ENCODE measurements at regions not wholly inside any gene's neighbourhood (a gene's known extent, or its start where the extent isn't known, plus 50 kb on each side); places are given as distances from the start of the nearest gene placed in this dataset.

DNA sequence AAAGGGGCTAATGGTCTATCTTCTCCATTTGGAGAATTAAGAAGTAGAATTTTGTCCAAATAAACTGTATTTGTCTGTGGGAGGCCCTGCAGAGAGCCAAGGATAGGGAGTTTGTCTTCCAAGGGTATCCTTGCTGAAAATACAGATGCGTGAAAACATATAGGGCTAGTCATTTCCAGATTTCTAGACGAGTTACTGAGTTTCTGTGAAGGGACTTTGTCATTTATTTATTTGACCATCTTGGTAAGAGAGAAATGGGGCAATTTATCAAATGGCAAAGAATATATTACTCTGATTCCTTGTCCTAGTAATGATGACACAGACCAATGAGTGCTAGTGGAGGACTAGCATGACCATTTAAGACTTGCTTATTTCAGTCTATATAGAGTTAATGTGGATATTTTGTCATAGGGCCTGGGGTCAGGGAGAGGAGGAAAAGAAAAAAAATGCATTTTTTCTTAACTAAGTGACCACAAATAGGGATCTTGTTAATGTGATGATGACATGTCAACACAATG, 376.6 kb upstream of the ONECUT1 start:
- Mint-ChIP-seq H3K9me3 (ENCODE audit: low read depth, unreplicated experiment) (no peaks in the 10 kb centered on the region), H3K36me3 (ENCODE audit: insufficient read depth, unreplicated experiment) (no peaks in the 10 kb centered on the region), H3K27ac (ENCODE audit: unreplicated experiment) (no peak overlapping the region), H3K4me1 (ENCODE audit: low read depth, unreplicated experiment) (no peaks in the 10 kb centered on the region), H3K27me3 (ENCODE audit: unreplicated experiment) (peaks cover 13% of the 10 kb centered on the region), H3K4me3 (ENCODE audit: low read depth, unreplicated experiment) (no peak overlapping the region)
- TF ChIP-seq CTCF (IDR thresholded peaks at IDR 0.05; ENCODE audit: unreplicated experiment): no peak
- BruUV-seq (replicated peaks): no TSS peak
- no peak for DNase-seq
- CTCF ChIA-PET: no interaction called here
- intact Hi-C loops (cut with micrococcal nuclease; ENCODE audit: unreplicated experiment): no loop called here

DNA sequence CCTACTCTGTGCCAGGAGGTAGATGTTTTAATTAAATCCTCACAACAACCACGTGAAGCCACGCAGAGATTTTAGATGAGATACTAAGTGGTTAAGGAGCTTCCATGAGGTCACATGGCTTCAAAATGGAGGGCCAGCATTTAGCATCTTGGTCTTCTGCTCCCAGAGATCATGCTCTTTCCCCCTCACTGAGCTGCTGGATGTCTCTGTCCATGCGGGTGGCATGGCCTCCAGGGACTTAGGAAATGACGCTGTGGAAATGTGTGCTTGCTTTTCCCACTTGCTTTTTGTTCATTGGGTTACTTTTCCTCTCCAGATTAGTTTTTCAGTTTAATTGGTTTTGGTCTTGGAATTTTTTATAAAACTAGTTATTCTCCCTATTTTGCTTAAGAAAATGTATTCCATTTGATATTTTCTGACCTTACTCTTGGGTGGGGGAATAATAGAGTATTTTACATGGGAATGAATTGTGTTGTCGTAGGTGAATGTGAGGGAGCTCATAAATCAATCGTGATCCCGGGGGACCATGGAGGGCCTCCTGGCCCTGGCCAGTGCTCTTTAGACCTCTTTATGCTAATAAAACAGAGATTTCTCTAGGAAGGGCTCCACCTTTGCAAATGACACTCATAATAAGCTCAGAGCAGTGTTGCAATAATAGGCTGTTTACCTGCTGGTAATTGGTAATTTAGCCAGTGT, 376.0 kb upstream of the ONECUT1 start:
- H3K4me1 Mint-ChIP-seq (ENCODE audit: low read depth, unreplicated experiment): no peaks in the 10 kb centered on the region
- CTCF ChIA-PET: no interaction called here
- intact Hi-C loops (cut with micrococcal nuclease; ENCODE audit: unreplicated experiment): no loop called here
- no peak for DNase-seq
- no peak for TF ChIP-seq CTCF (IDR thresholded peaks at IDR 0.05; ENCODE audit: unreplicated experiment)
- peaks cover 13% of the 10 kb centered on the region for H3K27me3 Mint-ChIP-seq (ENCODE audit: unreplicated experiment)
- no peak overlapping the region for H3K4me3 Mint-ChIP-seq (ENCODE audit: low read depth, unreplicated experiment)
- no peaks in the 10 kb centered on the region for H3K9me3 Mint-ChIP-seq (ENCODE audit: low read depth, unreplicated experiment)
- BruUV-seq (replicated peaks): no TSS peak
- H3K36me3 Mint-ChIP-seq (ENCODE audit: insufficient read depth, unreplicated experiment): no peaks in the 10 kb centered on the region
- no peak overlapping the region for H3K27ac Mint-ChIP-seq (ENCODE audit: unreplicated experiment)

- Mint-ChIP-seq H3K9me3 (ENCODE audit: low read depth, unreplicated experiment) (no peaks in the 10 kb centered on the region), H3K27ac (ENCODE audit: unreplicated experiment) (no peak overlapping the region)
Observed at GRCh38 chr15:53160092-53160704, 370.1 kb upstream of the ONECUT1 start.

DNA sequence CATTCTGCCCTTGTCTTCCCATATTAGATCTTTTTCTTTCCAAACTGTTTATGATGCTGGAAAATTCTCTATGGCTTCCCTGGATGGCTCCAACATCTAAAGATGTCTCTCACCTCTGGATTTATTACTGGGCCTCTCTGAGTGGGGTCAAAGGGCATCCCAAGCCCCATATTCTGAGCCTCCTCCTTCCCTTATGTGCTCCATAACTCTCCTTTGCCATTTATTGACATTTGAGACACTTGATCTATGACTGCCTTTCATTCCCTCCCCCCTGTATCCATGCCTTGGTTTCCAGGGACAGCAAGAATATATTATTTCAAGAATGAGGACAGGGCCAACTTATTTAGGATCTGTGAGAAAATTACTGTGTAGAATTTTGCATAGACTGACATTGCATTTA, 369.3 kb upstream of the ONECUT1 start:
- intact Hi-C loops (cut with micrococcal nuclease; ENCODE audit: unreplicated experiment): no loop called here
- no peaks in the 10 kb centered on the region for H3K36me3 Mint-ChIP-seq (ENCODE audit: insufficient read depth, unreplicated experiment)
- no peak for DNase-seq
- no peaks in the 10 kb centered on the region for H3K9me3 Mint-ChIP-seq (ENCODE audit: low read depth, unreplicated experiment)
- CTCF ChIA-PET: no interaction called here
- no peak for TF ChIP-seq CTCF (IDR thresholded peaks at IDR 0.05; ENCODE audit: unreplicated experiment)
- no peak overlapping the region for H3K4me3 Mint-ChIP-seq (ENCODE audit: low read depth, unreplicated experiment)
- no TSS peak for BruUV-seq (replicated peaks)
- H3K27me3 Mint-ChIP-seq (ENCODE audit: unreplicated experiment): peaks cover 13% of the 10 kb centered on the region
- no peak overlapping the region for H3K27ac Mint-ChIP-seq (ENCODE audit: unreplicated experiment)
- H3K4me1 Mint-ChIP-seq (ENCODE audit: low read depth, unreplicated experiment): no peaks in the 10 kb centered on the region

More at GRCh38 chr15:53160092-53160704, 370.1 kb upstream of the ONECUT1 start:
- no peaks in the 10 kb centered on the region for H3K36me3 Mint-ChIP-seq (ENCODE audit: insufficient read depth, unreplicated experiment)
- TF ChIP-seq CTCF (IDR thresholded peaks at IDR 0.05; ENCODE audit: unreplicated experiment): no peak
- CTCF ChIA-PET: no interaction called here
- intact Hi-C loops (cut with micrococcal nuclease; ENCODE audit: unreplicated experiment): no loop called here
- no peak for DNase-seq
- H3K4me1 Mint-ChIP-seq (ENCODE audit: low read depth, unreplicated experiment): no peaks in the 10 kb centered on the region
- no TSS peak for BruUV-seq (replicated peaks)
- H3K4me3 Mint-ChIP-seq (ENCODE audit: low read depth, unreplicated experiment): no peak overlapping the region
- H3K27me3 Mint-ChIP-seq (ENCODE audit: unreplicated experiment): peaks cover 13% of the 10 kb centered on the region
